NCI-H187 treated with DMSO at 0.1 percent for 48 hours (cell line): ENCODE measurements at regions not wholly inside any gene's neighbourhood (a gene's known extent, or its start where the extent isn't known, plus 50 kb on each side); places are given as distances from the start of the nearest gene placed in this dataset.

Experiments used
- DNase-seq: peaks from one replicate; lab custom pipeline; 2025; lab: John Stamatoyannopoulos, UW

DNA sequence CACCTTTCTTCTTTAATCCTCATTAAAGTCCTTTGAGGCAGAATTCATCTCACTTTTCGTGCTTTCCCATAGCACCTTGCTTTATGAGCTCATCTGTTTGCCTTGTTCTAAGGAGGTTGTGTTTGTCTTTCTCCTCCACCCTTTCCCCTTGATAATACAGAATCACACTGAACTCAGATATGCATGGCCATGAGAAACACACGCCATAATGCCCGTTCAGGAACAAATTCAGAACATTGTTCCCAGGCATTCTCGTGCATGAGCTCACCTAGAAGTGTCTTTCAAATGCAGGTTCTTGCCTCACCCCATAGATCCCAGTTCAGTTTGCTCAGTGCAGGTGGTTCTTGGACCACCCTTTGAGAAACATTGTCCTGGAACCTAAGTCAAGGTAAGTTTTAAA lies 71.1 kb downstream of the TMEM114 start:
- no peak for DNase-seq

- no peak for DNase-seq
These were observed 73.0 kb downstream of the TMEM114 start for GRCh38 chr16:8517280-8517679.

DNA sequence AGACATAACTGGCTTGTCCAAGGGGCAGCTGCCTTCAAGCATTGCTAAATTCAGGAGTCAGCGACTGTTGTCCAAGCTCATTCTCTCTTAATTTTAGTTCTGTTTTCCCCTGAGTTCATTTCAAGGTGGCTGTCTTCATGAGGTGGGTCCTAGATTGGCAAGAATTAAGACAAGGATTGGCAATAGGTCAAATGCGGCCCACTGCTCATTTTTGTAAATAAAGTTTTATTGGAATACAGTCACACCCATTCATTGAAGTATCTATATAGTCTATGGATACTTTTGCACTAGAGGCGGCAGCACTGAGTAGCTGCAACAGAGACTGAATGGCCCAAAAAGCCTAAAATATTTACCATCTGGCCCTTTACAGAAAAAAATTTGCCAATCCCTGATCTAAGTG lies 73.8 kb downstream of the TMEM114 start:
- no peak for DNase-seq

- no peak for DNase-seq
These were observed 77.2 kb downstream of the TMEM114 start for GRCh38 chr16:8512941-8513624.

- DNase-seq = no peak
These were observed 78.8 kb downstream of the TMEM114 start for GRCh38 chr16:8511464-8511863.

DNA sequence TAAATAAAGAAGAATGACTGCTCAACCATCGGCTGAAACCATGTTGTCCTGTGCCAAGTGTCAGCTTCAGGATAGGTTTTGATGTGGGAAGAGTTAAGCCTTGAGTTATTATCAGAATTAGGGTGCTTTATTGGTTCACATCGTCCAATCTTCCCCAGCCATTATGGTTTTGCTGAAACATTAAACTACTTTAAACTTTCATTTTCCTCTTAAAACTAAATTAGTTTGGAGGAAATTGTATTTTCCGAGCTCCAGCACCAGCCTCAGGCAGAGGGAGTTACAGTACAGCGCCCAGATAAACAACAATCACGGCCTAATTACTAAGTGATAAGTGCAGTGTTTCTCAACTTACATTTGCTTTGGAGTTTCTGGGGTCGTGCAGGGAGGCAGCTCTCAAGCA lies 80.2 kb downstream of the TMEM114 start:
- DNase-seq = no peak

DNA sequence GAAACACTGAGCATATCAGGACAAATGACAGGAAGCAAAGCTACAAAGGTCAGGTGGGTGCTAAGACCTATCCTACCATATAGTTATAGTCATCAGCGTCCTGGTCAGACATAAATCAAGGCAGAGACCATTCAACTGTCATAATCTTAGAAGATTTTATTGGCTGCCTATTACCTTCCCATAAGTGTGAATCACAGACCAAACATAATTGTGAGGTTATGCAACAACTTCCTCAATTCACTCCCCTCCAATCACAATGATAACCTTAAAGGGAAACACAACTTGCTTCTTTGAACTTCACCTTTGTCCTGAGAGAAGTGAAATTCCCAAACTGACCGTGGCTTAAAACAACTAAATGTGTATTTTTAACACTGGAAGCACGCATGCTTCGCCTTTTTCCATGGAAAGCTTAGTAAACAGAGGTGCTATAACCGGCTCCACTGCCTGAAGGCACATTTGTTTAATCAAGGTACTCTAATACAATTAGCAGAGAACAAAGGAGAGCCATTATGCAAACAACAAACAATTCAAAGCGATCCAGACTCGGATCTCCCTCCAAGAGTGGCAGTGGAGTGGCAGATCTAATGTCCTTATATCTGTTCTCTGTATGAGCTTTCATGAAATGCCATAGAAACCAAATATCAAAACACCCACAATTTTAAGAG lies 84.9 kb downstream of the TMEM114 start:
- no peak for DNase-seq

DNA sequence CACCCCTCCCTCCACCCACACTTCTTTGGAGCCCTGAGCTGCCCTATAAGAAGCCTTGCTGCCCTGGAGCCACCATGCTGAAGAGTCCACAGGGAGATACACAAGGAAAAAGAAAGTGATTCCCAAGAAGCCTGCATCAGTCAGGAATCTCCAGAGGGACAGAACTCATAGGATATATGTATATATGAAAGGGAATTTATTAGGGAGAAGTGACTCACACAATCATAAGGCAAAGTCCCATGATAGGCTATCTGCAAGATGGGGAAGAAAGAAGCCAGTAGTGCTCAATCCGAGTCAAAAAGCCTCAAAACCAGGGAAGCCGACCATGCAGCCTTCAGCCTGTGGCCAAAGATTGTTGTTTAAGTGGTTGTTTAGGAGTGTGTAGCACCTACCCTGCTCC lies 87.9 kb downstream of the TMEM114 start:
- DNase-seq = no peak

- DNase-seq = no peak
These were observed 90.0 kb downstream of the TMEM114 start for GRCh38 chr16:8500351-8500750.

GRCh38 chr16:8496364-8496763 lies 93.9 kb downstream of the TMEM114 start:
- DNase-seq = no peak

- DNase-seq = peak; percentile 11
These were observed 96.3 kb downstream of the TMEM114 start for GRCh38 chr16:8493972-8494371.

- DNase-seq = no peak
These were observed 97.6 kb downstream of the TMEM114 start for GRCh38 chr16:8492690-8493089.

DNA sequence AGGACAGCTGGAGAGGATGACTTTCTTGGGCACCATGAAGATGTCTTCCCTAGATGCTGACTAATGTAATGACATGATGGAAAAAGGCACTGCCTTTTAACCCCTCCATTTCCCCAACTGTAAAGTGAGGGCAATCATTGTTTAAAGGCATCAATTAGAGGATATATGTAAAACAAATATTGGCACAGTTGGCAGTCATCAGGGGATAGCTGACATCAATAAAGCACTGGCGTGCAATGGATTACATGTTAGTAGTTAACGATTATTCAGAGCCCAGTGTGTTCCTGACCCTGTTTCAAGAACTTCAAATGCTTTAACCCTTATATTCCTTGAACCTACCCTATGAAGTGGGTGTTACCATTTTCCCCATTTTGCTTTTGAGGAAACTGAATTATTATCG lies 100.7 kb downstream of the TMEM114 start:
- DNase-seq = no peak

DNA sequence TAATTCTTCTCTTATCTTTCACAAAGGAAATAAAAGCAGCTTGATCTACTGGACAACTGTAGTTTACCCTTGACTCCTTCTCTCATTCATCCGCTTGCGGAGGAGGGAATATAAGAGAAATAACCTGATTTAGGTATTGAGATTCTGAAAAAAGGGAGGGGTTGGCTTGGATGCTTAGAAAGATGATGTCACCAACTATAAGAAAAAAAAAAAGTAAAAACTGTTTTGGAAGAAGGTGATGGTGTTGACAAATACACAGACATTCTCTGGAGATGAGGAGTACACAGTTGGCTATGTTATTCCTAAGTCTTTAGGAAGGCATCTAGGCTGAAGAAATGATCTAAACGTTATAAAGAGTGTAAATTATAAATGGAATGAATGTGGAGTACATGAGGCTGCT lies 103.3 kb downstream of the TMEM114 start:
- DNase-seq = no peak

DNA sequence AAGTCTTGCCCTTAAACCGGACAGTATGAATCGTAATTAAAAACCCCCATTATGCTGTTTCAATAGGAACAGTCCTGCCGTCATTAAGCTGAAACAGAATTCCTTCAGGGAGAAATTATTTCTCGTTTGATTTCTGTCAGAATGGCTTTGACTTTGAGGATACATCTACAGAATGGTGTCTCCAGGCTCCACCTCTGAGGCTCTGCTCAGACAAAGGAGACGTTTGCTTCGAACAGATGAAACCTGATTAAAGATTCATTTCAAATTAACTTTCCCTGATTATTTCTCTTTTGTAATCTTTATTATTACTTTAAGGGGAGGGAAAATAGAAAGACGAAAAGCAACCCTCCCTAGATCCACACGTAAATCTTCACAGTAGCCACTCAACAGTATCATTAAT lies 106.9 kb downstream of the TMEM114 start:
- DNase-seq = no peak

DNA sequence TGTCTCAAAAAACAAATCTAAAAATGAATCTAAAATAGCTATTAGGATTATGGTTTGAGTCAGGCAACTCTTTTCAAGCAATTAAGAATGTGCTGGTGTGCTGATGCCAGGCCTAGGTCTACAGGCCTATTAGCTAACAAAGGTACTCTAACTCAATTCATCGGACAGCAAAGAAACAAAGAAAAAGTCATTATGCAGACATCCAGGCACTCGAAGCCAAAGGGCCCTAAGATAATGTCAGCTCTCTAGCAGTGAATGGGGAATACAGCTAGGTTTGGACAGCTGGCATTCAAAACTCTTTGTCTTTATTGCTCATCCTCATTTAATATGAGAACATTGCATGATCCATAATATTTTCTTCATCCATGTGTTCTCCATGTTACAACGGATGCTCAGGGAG lies 108.5 kb downstream of the TMEM114 start:
- no peak for DNase-seq

DNA sequence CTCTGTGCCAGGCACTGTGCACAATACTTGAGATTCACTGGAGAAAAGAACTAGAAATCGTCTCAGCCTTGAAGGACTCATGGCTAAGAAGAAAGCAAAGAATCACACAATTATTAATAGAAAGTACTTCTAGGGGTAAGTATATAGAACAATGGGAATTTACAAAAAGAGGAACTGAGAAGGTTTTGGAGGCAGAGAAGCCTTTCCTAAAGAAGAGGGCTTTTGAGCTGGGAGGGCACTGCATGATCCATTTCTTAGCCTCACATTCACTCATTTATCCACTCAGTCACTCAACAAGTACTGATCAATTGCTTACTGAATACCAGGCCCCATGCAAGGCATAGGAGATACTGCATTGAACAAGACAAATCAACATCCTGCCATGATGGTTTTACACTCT lies 113.5 kb downstream of the TMEM114 start:
- DNase-seq = no peak

DNA sequence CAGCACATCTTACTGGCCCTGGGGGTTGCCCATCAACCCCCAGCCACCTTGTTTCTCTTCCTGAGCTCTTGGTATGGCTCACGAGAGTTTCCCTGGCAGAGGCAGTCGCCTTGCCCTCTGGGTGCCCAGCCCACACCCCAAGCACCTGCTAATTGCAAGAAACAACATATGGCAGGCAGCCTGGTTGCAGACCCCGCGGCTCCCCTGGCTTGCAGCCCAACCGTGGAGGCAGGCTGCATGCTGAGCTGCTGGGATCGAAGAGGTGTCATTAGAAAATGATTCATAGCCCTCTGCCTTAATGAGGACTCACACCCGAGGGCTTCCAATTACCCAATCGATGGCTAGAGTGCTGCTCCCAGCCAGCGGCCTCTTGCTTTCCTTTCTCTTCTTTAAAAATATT lies 115.7 kb downstream of the TMEM114 start:
- DNase-seq = no peak

- no peak for DNase-seq
These were observed 121.1 kb downstream of the TMEM114 start for GRCh38 chr16:8469102-8469778.

- no peak for DNase-seq
These were observed 125.3 kb downstream of the TMEM114 start for GRCh38 chr16:8464979-8465378.

- no peak for DNase-seq
These were observed 131.1 kb downstream of the TMEM114 start for GRCh38 chr16:8459085-8459733.

DNA sequence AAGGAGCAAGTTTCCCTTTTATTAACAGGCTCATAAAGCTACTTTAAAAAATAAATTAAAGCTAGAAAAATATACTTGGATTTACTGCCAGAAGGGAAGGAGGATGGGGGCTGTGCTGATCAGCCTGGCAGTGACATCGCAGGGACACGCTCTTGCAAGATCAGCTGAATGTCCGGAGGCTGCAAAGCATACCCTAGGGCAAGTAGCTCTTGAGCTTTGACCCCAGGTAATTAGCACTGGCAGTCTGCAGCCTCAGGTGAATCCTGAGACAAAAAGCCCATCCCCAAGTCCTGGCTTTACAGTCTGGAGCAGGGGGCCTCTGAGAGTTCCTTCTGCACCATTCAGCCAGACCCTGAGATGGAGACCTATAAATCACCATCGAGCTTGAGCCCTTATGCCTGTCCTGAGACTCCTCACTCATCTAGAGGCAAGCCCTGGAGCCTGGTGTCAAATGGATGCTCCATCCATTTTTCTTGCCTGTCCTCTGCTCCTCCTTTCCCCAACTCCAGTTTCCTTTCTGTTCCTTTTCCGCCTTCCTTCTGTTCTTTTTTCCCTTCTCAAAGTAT lies 131.7 kb downstream of the TMEM114 start:
- DNase-seq = no peak

DNA sequence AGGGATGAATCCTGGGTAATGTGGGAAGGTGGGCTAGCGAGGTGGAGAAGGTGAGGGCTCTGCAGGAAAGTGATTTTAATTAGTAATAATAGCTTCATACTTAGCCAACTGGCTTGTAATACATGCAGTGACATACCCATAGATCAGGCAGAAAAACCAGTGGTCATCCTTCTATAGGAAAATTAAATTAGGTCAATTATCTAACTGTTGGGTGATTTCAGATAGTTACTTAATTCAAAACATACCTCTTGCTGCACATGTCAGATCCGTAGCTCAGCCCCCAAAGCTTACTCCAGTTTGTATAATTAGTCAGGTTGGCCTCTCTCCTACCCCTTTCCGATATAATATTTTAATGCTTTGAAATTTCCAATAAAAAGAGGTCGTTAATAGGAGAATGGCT lies 137.0 kb downstream of the TMEM114 start:
- DNase-seq = no peak
